Spinal cord (tissue), 9 donors: ENCODE measurements at regions not wholly inside any gene's neighbourhood (a gene's known extent, or its start where the extent isn't known, plus 50 kb on each side); places are given as distances from the start of the nearest gene placed in this dataset.

Experiments used
- DNase-seq, 6 donors: peaks; one replicate each; pipeline versions ENCODE4 v3.0.0 to v3.0.0-alpha.2; 2013 to 2015; ENCODE audit warnings: low spot score in 6 of 6, low read depth in 4 of 6
- H3K27ac ChIP-seq: one replicate; pipeline ENCODE4 v1.5.1; 2013; ENCODE audit warnings: low read depth, low read length, control low read depth
- H3K27me3 ChIP-seq: one replicate; pipeline ENCODE4 v1.6.1; 2013; ENCODE audit warnings: low read length; ENCODE audit not compliant: control insufficient read depth, insufficient read depth
- H3K36me3 ChIP-seq: one replicate; pipeline ENCODE4 v1.6.1; 2013; ENCODE audit warnings: low read length; ENCODE audit not compliant: control insufficient read depth, insufficient read depth
- H3K4me1 ChIP-seq: one replicate; pipeline ENCODE4 v1.6.1; 2013; ENCODE audit warnings: low read length; ENCODE audit not compliant: control insufficient read depth, insufficient read depth
- H3K4me3 ChIP-seq: one replicate; pipeline ENCODE4 v1.5.1; 2013; ENCODE audit warnings: low read depth, low read length, control low read depth
- H3K9me3 ChIP-seq: one replicate; pipeline ENCODE4 v1.6.1; 2013; ENCODE audit warnings: low read length; ENCODE audit not compliant: control insufficient read depth, insufficient read depth
- WGBS: methylation state at CpG from one replicate; pipeline ENCODE4 v1.1.5; 2013; ENCODE audit warnings: missing lambda C conversion rate; ENCODE audit not compliant: insufficient coverage; 5-methylcytosine and 5-hydroxymethylcytosine counted together
- donor health status: healthy.

- no peak for DNase-seq
- H3K27me3 ChIP-seq: no peaks in the 10 kb centered on the region
- no peaks in the 10 kb centered on the region for H3K9me3 ChIP-seq
- 98% methylated on average over 3 of the region's 3 CpGs for WGBS
- H3K4me3 ChIP-seq: no peak overlapping the region
- H3K36me3 ChIP-seq: no peaks in the 10 kb centered on the region
- H3K4me1 ChIP-seq: no peaks in the 10 kb centered on the region
- H3K27ac ChIP-seq: no peak overlapping the region
These were observed 576.9 kb upstream of the GHITM start for GRCh38 chr10:83562381-83562780.

- H3K27ac ChIP-seq: no peak overlapping the region
- H3K27me3 ChIP-seq: no peaks in the 10 kb centered on the region
- no peaks in the 10 kb centered on the region for H3K4me1 ChIP-seq
- no peak for DNase-seq
- 98% methylated on average over 29 of the region's 32 CpGs for WGBS
- H3K4me3 ChIP-seq: no peak overlapping the region
- H3K36me3 ChIP-seq: no peaks in the 10 kb centered on the region
- H3K9me3 ChIP-seq: no peaks in the 10 kb centered on the region
These were observed 574.3 kb upstream of the GHITM start for GRCh38 chr10:83564889-83565588.

- WGBS: no CpG with 5 or more reads among the region's 1 CpG
- no peaks in the 10 kb centered on the region for H3K27me3 ChIP-seq
- H3K9me3 ChIP-seq: no peaks in the 10 kb centered on the region
These were observed 567.3 kb upstream of the GHITM start for GRCh38 chr10:83572036-83572435.

GRCh38 chr10:83574770-83575169, 564.5 kb upstream of the GHITM start:
- no peaks in the 10 kb centered on the region for H3K36me3 ChIP-seq
- no peak overlapping the region for H3K27ac ChIP-seq
- WGBS: no CpG with 5 or more reads among the region's 1 CpG
- no peaks in the 10 kb centered on the region for H3K27me3 ChIP-seq
- no peak for DNase-seq
- no peaks in the 10 kb centered on the region for H3K4me1 ChIP-seq
- no peak overlapping the region for H3K4me3 ChIP-seq
- H3K9me3 ChIP-seq: no peaks in the 10 kb centered on the region

More at GRCh38 chr10:83572036-83572435, 567.3 kb upstream of the GHITM start:
- H3K4me1 ChIP-seq: no peaks in the 10 kb centered on the region
- H3K27ac ChIP-seq: no peak overlapping the region
- H3K4me3 ChIP-seq: no peak overlapping the region
- DNase-seq: no peak
- H3K36me3 ChIP-seq: no peaks in the 10 kb centered on the region

- DNase-seq: no peak
- H3K4me1 ChIP-seq: no peaks in the 10 kb centered on the region
- H3K27me3 ChIP-seq: no peaks in the 10 kb centered on the region
These were observed 561.9 kb upstream of the GHITM start for GRCh38 chr10:83577421-83577820.

GRCh38 chr10:83580373-83581012, 558.8 kb upstream of the GHITM start:
- Histone ChIP-seq H3K27ac (no peak overlapping the region), H3K9me3 (no peaks in the 10 kb centered on the region), H3K27me3 (no peaks in the 10 kb centered on the region), H3K36me3 (no peaks in the 10 kb centered on the region), H3K4me3 (no peak overlapping the region), H3K4me1 (no peaks in the 10 kb centered on the region)
- WGBS: 74% methylated on average over 3 of the region's 4 CpGs
- no peak for DNase-seq

More at GRCh38 chr10:83577421-83577820, 561.9 kb upstream of the GHITM start:
- Histone ChIP-seq H3K27ac (no peak overlapping the region), H3K4me3 (no peak overlapping the region), H3K36me3 (no peaks in the 10 kb centered on the region), H3K9me3 (no peaks in the 10 kb centered on the region)
- WGBS: no CpG with 5 or more reads among the region's 2 CpGs

- no peaks in the 10 kb centered on the region for H3K4me1 ChIP-seq
- no peaks in the 10 kb centered on the region for H3K9me3 ChIP-seq
- no peak overlapping the region for H3K27ac ChIP-seq
- WGBS: no CpG with 5 or more reads among the region's 3 CpGs
- DNase-seq: no peak
- no peak overlapping the region for H3K4me3 ChIP-seq
- no peaks in the 10 kb centered on the region for H3K27me3 ChIP-seq
- H3K36me3 ChIP-seq: no peaks in the 10 kb centered on the region
These were observed 556.8 kb upstream of the GHITM start for GRCh38 chr10:83582407-83583095.

GRCh38 chr10:83585686-83586085, 553.6 kb upstream of the GHITM start:
- H3K4me3 ChIP-seq: no peak overlapping the region
- 86% methylated on average over 1 of the region's 2 CpGs for WGBS
- H3K27me3 ChIP-seq: no peaks in the 10 kb centered on the region
- H3K27ac ChIP-seq: no peak overlapping the region
- H3K36me3 ChIP-seq: no peaks in the 10 kb centered on the region
- no peaks in the 10 kb centered on the region for H3K9me3 ChIP-seq
- no peak for DNase-seq
- H3K4me1 ChIP-seq: no peaks in the 10 kb centered on the region

- no CpG with 5 or more reads among the region's 1 CpG for WGBS
- Histone ChIP-seq H3K27ac (no peak overlapping the region), H3K36me3 (no peaks in the 10 kb centered on the region), H3K4me1 (no peaks in the 10 kb centered on the region), H3K9me3 (peaks cover 9% of the 10 kb centered on the region), H3K4me3 (no peak overlapping the region), H3K27me3 (no peaks in the 10 kb centered on the region)
- DNase-seq: no peak
These were observed 546.9 kb upstream of the GHITM start for GRCh38 chr10:83592337-83592935.
